ENCODE measurements at regions not wholly inside any gene's neighbourhood (a gene's known extent, or its start where the extent isn't known, plus 50 kb on each side); places are given as distances from the start of the nearest gene placed in this dataset.
A peak's percentile ranks its signal among the peaks of the same experiment; 100 is the strongest.

- Histone ChIP-seq H3K4me1 (ENCODE audit: control insufficient read depth, extremely low read depth, insufficient read depth, low read length) (peaks cover 21% of the 10 kb centered on the region), H3K36me3 (ENCODE audit: control insufficient read depth in 2 of 2, extremely low read depth in 1 of 2, insufficient read depth in 2 of 2, low read length in 2 of 2) (no peaks in the 10 kb centered on the region), H3K4me2 (ENCODE audit: insufficient read depth, low read length) (peak overlapping the region; percentile 25), H2AFZ (ENCODE audit: low read depth, low read length) (peak overlapping the region; percentile 67), H4K20me1 (replicated peaks; ENCODE audit: control insufficient read depth, extremely low read depth, insufficient read depth, low read length) (no peaks in the 10 kb centered on the region), H3K9me1 (replicated peaks; ENCODE audit: control insufficient read depth, extremely low read depth, insufficient read depth, low read length) (no peaks in the 10 kb centered on the region), H3K9ac (replicated peaks; ENCODE audit: extremely low read depth, insufficient read depth, low read length) (no peak overlapping the region), H3K4me3 (replicated peaks in 1 of 3; ENCODE audit: insufficient read depth in 1 of 3, low read depth in 1 of 3, low read length in 3 of 3) (no peak overlapping the region), H3K27me3 (ENCODE audit: control insufficient read depth in 2 of 2, insufficient read depth in 2 of 2, low read length in 2 of 2) (no peaks in the 10 kb centered on the region), H3K27ac (ENCODE audit: insufficient read depth, low read depth, low read length) (peak overlapping the region; percentile 28), H3K9me3 (replicated peaks; ENCODE audit: control insufficient read depth, insufficient read depth, low read length) (no peaks in the 10 kb centered on the region), H3K79me2 (ENCODE audit: control insufficient read depth, insufficient read depth, low read length) (no peaks in the 10 kb centered on the region)
- TF ChIP-seq EZH2 (IDR thresholded peaks at IDR 0.05; ENCODE audit: borderline replicate concordance, low read depth, low read length, severe bottlenecking): no peak
- no peak for TF ChIP-seq CTCF (IDR thresholded peaks at IDR 0.05; ENCODE audit: extremely low read depth in 1 of 2, insufficient read depth in 1 of 2, low read depth in 1 of 2, low read length in 2 of 2)
- no peak for TF ChIP-seq JUN (IDR thresholded peaks at IDR 0.05; ENCODE audit: borderline replicate concordance, insufficient read depth, insufficient read length, low read depth)
- TF ChIP-seq FOS (IDR thresholded peaks at IDR 0.05; ENCODE audit: borderline replicate concordance, insufficient read depth, low read length): no peak
- TF ChIP-seq GATA2 (IDR thresholded peaks at IDR 0.05; ENCODE audit: insufficient read depth, insufficient read length, low read depth, low read length): peak; percentile 66
- TF ChIP-seq MAX (IDR thresholded peaks at IDR 0.05; ENCODE audit: insufficient read depth, insufficient read length): peak; percentile 52
- no peak for TF ChIP-seq MYC (IDR thresholded peaks at IDR 0.05; ENCODE audit: low read depth, low read length)
- TF ChIP-seq POLR2AphosphoS5 (IDR thresholded peaks at IDR 0.05; ENCODE audit: insufficient read depth, low read depth, low read length): no peak
- TF ChIP-seq POLR2A (IDR thresholded peaks at IDR 0.05; ENCODE audit: low read depth, low read length): no peak
- ChIA-PET CTCF (interaction anchor here (0.7 to 0.9 kb wide), 2 partner anchors 10 to 445 kb away, joined by 3 read pairs; no protein-coding TSS in a partner anchor), POLR2A (no interaction called here)
- peak; percentile 82 for DNase-seq (ENCODE audit: low read depth, low spot score)
- intact Hi-C loops (cut with micrococcal nuclease) (loop anchor here (2.0 to 5.0 kb wide), 5 partner anchors 70 to 460 kb away; partner anchors contain the start of gene RND3), dilution Hi-C loops (cut with MboI; ENCODE audit: extremely low pct_ligation_motif_present, low sequenced_read_pairs) (no loop called here)
- no TSS peak for BruUV-seq (replicated peaks)
- peak; percentile 78 for FAIRE-seq
These were observed 439.6 kb upstream of the MMADHC start for GRCh38 chr2:150027164-150027563.
